VCaP (cell line): ENCODE measurements at regions not wholly inside any gene's neighbourhood (a gene's known extent, or its start where the extent isn't known, plus 50 kb on each side); places are given as distances from the start of the nearest gene placed in this dataset.
A peak's percentile ranks its signal among the peaks of the same experiment; 100 is the strongest.

Experiments
- H3K27ac ChIP-seq: fragments of 450-650 bp; 2 replicates; pipeline ENCODE4 v1.5.1; 2017
- CTCF ChIP-seq: fragments of 450-650 bp; conservative IDR thresholded peaks from 2 replicates; pipeline ENCODE4 v1.5.1; 2017; ENCODE audit warnings: mild to moderate bottlenecking, moderate library complexity

DNA sequence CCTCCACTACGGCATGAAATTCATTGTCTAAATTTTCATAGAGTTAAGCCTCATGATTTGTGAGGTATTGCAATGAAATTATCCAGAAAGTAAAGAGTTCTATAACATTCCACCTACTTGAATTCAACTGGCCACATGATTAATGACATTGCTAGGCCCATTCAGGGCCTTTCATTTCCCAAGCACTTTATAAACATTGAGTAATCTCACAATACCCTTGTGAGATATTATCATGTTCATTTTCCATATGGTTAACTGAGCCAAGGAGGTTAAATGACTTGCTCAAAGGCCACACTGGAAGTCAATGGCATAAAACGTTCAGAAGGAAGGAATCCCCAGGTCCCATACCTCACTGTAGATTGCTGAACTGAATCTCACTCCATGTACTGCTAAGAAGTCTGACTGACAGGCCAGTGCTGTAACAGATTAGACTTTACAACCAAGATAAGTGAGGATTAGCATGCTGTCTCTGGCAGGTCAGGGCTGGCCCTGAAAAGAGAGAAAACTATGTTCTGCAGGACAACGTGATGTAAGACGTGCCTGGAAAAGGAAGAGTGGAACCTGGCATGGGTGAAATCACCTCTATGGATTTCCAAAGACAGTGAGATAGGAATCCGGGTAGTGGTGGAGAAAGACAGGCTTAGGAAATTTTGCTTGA lies 75.9 kb upstream of the SPACA1 start:
- TF ChIP-seq CTCF: no peak
- no peak overlapping the region for H3K27ac ChIP-seq

DNA sequence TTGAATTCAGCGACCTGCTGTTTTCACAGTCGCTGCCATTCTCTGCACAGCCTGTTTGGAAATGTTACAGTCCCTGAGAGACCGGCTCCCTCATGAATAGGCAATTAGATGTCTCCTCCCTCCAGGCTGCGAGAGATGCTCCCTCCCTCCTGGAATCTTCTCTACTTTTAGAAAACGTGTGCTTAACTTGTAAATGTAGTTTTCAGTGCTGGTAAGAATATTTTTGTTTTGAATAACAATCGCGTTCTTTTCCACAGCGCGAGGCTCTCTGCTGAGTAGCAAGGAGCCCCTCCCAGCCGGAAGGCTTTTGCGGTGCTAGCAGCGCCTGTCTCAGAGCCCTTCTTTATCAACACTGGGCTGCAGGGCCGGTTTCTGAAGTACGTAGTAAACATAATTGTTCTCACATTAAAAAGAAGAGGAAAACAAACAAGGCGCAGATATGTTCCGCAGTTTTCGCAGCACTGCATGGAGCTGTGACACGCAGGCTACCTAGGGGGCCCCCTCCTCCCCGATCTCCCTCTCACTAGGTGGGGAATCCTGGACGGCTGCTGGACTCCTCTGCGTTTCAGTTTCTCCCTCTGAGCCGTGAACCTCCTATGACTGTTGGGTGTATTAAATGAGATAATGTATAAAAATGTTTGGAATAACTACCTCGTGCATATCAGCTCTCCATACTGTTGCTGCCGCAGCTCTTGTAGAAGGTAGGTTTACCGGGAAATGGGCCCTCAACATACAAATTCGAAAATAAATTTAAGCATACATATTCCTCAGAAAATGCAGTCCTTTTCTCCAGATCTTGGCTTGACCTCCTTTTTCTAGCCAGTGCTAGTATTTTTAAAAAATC lies 79.0 kb upstream of the SPACA1 start:
- no peak; the same call in 1 of the 2 replicates for TF ChIP-seq CTCF
- H3K27ac ChIP-seq: peak overlapping the region; percentile 41

DNA sequence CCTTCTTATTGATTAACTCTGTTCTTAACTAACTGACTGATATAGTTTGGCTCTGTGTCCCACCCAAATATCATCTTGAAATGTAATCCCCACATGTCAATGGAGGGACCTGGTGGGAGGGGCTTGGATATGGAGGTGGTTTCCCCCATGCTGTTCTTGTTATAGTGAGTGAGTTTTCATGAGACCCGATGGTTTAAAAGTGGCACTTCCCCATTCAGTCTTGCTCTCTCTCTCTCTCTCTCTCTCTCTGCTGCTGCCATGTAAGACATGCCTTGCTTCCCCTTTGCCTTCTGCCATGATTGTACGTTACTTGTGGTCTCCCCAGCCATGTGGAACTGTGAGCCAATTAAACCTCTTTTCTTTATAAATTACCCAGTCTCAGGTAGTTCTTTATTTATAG lies 81.8 kb upstream of the SPACA1 start:
- no peak overlapping the region for H3K27ac ChIP-seq
- TF ChIP-seq CTCF: no peak

GRCh38 chr6:87959083-87959482 lies 88.6 kb upstream of the SPACA1 start:
- no peak overlapping the region for H3K27ac ChIP-seq
- no peak for TF ChIP-seq CTCF

- TF ChIP-seq CTCF: no peak
- H3K27ac ChIP-seq: no peak overlapping the region
Observed at GRCh38 chr6:87951751-87952150, 95.9 kb upstream of the SPACA1 start.

- H3K27ac ChIP-seq: no peak overlapping the region
- no peak for TF ChIP-seq CTCF
Observed at GRCh38 chr6:87950614-87951013, 97.0 kb upstream of the SPACA1 start.

DNA sequence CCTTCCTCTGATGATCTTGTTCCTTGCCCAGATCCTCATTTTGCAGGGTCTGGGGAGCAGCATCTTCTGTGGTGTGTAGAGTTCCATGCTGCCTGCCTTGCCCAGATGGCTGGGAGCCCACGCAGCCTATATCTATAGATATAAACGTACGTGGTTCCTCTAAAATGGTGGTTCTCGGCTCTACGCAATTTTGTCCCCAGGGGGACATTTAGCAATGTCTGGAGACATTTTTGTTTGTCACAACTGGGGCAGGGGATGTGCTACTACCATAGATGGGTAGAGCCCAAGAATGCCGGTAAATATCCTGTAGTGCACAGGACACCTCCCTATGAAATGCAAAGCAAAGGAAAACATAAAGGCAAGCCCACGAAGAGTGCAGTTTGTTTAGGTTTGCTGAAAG lies 98.4 kb upstream of the SPACA1 start:
- H3K27ac ChIP-seq: no peak overlapping the region
- no peak for TF ChIP-seq CTCF
